IMR-90 (cell line): ENCODE measurements at regions not wholly inside any gene's neighbourhood (a gene's known extent, or its start where the extent isn't known, plus 50 kb on each side); places are given as distances from the start of the nearest gene placed in this dataset.

ENCODE experiments used
- CEBPB ChIP-seq: IDR thresholded peaks from 2 replicates; pipeline ENCODE4 v1.6.1; 2012; ENCODE audit warnings: low read depth, low read length, improper control_type of control experiment
- CHD1 ChIP-seq: IDR thresholded peaks from 2 replicates; pipeline ENCODE4 v1.6.1; 2012; ENCODE audit warnings: low read depth, low read length, improper control_type of control experiment
- MAFK ChIP-seq: IDR thresholded peaks from 2 replicates; pipeline ENCODE4 v1.6.1; 2012; ENCODE audit warnings: low read depth, low read length, improper control_type of control experiment
- MXI1 ChIP-seq: IDR thresholded peaks from 2 replicates; pipeline ENCODE4 v1.6.1; 2012; ENCODE audit warnings: low read depth, mild to moderate bottlenecking, low read length, moderate library complexity, borderline replicate concordance
- NFE2L2 ChIP-seq: fragments of 150-350 bp; IDR thresholded peaks from 2 replicates; pipeline ENCODE4 v1.6.1; 2016; ENCODE audit warnings: low read depth, mild to moderate bottlenecking, low read length
- POLR2A ChIP-seq: IDR thresholded peaks from 2 replicates; pipeline ENCODE4 v1.6.1; 2012; ENCODE audit warnings: mild to moderate bottlenecking, low read depth, low read length
- RAD21 ChIP-seq: IDR thresholded peaks from 2 replicates; pipeline ENCODE4 v1.6.1; 2012; ENCODE audit warnings: low read length, improper control_type of control experiment
- RCOR1 ChIP-seq: IDR thresholded peaks from 2 replicates; pipeline ENCODE4 v1.6.1; 2012; ENCODE audit warnings: mild to moderate bottlenecking, low read length, improper control_type of control experiment; ENCODE audit not compliant: insufficient replicate concordance
- RFX5 ChIP-seq: IDR thresholded peaks from 2 replicates; pipeline ENCODE4 v1.8.0; 2012; ENCODE audit warnings: low read depth, mild to moderate bottlenecking, low read length, moderate library complexity
- USF2 ChIP-seq: fragments of 150-350 bp; IDR thresholded peaks from 2 replicates; pipeline ENCODE4 v1.6.1; 2017; ENCODE audit warnings: mild to moderate bottlenecking, antibody characterized with exemption, low read length, low read depth
- TF ChIP-seq, protein P1 (sequence below): conservative IDR thresholded peaks from 2 replicates; pipeline ENCODE4 v1.5.1; 2012; ENCODE audit warnings: mild to moderate bottlenecking, low read depth, low read length, improper control_type of control experiment
- TF ChIP-seq, protein P2 (sequence below): fragments of 150-350 bp; IDR thresholded peaks from 2 replicates; pipeline ENCODE4 v1.6.1; 2016; ENCODE audit warnings: low read depth, mild to moderate bottlenecking, low read length, moderate library complexity, borderline replicate concordance

- TF ChIP-seq MXI1 (no peak), POLR2A (no peak), RAD21 (no peak), NFE2L2 (no peak), USF2 (no peak), RFX5 (no peak), CEBPB (no peak), RCOR1 (no peak), MAFK (no peak), CHD1 (no peak)
- TF ChIP-seq, protein P1, sequence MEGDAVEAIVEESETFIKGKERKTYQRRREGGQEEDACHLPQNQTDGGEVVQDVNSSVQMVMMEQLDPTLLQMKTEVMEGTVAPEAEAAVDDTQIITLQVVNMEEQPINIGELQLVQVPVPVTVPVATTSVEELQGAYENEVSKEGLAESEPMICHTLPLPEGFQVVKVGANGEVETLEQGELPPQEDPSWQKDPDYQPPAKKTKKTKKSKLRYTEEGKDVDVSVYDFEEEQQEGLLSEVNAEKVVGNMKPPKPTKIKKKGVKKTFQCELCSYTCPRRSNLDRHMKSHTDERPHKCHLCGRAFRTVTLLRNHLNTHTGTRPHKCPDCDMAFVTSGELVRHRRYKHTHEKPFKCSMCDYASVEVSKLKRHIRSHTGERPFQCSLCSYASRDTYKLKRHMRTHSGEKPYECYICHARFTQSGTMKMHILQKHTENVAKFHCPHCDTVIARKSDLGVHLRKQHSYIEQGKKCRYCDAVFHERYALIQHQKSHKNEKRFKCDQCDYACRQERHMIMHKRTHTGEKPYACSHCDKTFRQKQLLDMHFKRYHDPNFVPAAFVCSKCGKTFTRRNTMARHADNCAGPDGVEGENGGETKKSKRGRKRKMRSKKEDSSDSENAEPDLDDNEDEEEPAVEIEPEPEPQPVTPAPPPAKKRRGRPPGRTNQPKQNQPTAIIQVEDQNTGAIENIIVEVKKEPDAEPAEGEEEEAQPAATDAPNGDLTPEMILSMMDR, result no peak
- TF ChIP-seq, protein P2, sequence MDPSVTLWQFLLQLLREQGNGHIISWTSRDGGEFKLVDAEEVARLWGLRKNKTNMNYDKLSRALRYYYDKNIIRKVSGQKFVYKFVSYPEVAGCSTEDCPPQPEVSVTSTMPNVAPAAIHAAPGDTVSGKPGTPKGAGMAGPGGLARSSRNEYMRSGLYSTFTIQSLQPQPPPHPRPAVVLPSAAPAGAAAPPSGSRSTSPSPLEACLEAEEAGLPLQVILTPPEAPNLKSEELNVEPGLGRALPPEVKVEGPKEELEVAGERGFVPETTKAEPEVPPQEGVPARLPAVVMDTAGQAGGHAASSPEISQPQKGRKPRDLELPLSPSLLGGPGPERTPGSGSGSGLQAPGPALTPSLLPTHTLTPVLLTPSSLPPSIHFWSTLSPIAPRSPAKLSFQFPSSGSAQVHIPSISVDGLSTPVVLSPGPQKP, result no peak
Measured at GRCh38 chr4:103306870-103307375, 108.8 kb upstream of the CENPE start.
